Activated CD8-positive, alpha-beta T cell treated with anti-CD3 and anti-CD28 coated beads for 36 hours (primary cell): ENCODE measurements at regions not wholly inside any gene's neighbourhood (a gene's known extent, or its start where the extent isn't known, plus 50 kb on each side); places are given as distances from the start of the nearest gene placed in this dataset.

Experiments used
- ATAC-seq: fragments of 200-7000 bp; cut with Tn5 transposase; one replicate; pipeline ENCODE4 v1.10.0; 2021; ENCODE audit warnings: mild to moderate bottlenecking, moderate library complexity
- CTCF ChIA-PET: fragments of 350-600 bp; sonication (Branson Sonifier 250); formaldehyde crosslinking; loops from one replicate; lab custom pipeline; 2021; ENCODE audit warnings: antibody characterized with exemption; lab: Charles Lee
- POLR2A ChIA-PET: fragments of 350-600 bp; sonication (Branson Sonifier 250); formaldehyde crosslinking; loops from one replicate; lab custom pipeline; 2021; ENCODE audit warnings: antibody characterized with exemption; lab: Charles Lee
- DNase-seq: peaks from one replicate; pipeline ENCODE4 v3.0.0-alpha.2; 2020
- H3K27ac Mint-ChIP-seq: one replicate; pipeline ENCODE4 v1.8.0; 2021; ENCODE audit warnings: mild to moderate bottlenecking, mixed read lengths
- H3K27me3 Mint-ChIP-seq: one replicate; pipeline ENCODE4 v1.8.0; 2021; ENCODE audit warnings: mixed read lengths
- H3K36me3 Mint-ChIP-seq: one replicate; pipeline ENCODE4 v1.8.0; 2021; ENCODE audit warnings: low read depth, mixed read lengths
- H3K4me1 Mint-ChIP-seq: one replicate; pipeline ENCODE4 v1.8.0; 2021; ENCODE audit warnings: low read depth, mixed read lengths
- H3K4me3 Mint-ChIP-seq: one replicate; pipeline ENCODE4 v1.8.0; 2021; ENCODE audit warnings: mild to moderate bottlenecking, moderate library complexity, mixed read lengths
- H3K9me3 Mint-ChIP-seq: one replicate; pipeline ENCODE4 v1.8.0; 2021; ENCODE audit warnings: mixed read lengths
- intact Hi-C: fragments of 100-400 bp; cut with micrococcal nuclease; formaldehyde crosslinking; loops from one replicate; pipeline ENCODE4 v1.10.0; 2022
- TF ChIP-seq, protein P1 (sequence below): fragments of 200-600 bp; IDR thresholded peaks from one replicate; pipeline ENCODE4 v1.8.0; 2022; ENCODE audit warnings: antibody characterized with exemption, mild to moderate bottlenecking

GRCh38 chr4:153068751-153069150 lies 132.6 kb downstream of the FHDC1 start:
- intact Hi-C loops, result no loop called here
- Mint-ChIP-seq H3K27ac (no peak overlapping the region), H3K4me3 (no peak overlapping the region), H3K36me3 (no peaks in the 10 kb centered on the region), H3K27me3 (no peaks in the 10 kb centered on the region), H3K9me3 (no peaks in the 10 kb centered on the region), H3K4me1 (no peaks in the 10 kb centered on the region)
- ATAC-seq, result no peak
- TF ChIP-seq, protein P1, sequence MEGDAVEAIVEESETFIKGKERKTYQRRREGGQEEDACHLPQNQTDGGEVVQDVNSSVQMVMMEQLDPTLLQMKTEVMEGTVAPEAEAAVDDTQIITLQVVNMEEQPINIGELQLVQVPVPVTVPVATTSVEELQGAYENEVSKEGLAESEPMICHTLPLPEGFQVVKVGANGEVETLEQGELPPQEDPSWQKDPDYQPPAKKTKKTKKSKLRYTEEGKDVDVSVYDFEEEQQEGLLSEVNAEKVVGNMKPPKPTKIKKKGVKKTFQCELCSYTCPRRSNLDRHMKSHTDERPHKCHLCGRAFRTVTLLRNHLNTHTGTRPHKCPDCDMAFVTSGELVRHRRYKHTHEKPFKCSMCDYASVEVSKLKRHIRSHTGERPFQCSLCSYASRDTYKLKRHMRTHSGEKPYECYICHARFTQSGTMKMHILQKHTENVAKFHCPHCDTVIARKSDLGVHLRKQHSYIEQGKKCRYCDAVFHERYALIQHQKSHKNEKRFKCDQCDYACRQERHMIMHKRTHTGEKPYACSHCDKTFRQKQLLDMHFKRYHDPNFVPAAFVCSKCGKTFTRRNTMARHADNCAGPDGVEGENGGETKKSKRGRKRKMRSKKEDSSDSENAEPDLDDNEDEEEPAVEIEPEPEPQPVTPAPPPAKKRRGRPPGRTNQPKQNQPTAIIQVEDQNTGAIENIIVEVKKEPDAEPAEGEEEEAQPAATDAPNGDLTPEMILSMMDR, result no peak
- DNase-seq, result no peak
- ChIA-PET POLR2A (interaction anchor here (0.6 kb wide), 1 partner anchor 313 kb away, joined by 3 read pairs; no protein-coding TSS in a partner anchor), CTCF (interaction anchor here (0.6 kb wide), 1 partner anchor 212 kb away, joined by 4 read pairs; no protein-coding TSS in a partner anchor)

GRCh38 chr4:153071958-153072598 lies 132.2 kb upstream of the TRIM2 start:
- CTCF ChIA-PET, result interaction anchor here (0.7 to 4.0 kb wide), 3 partner anchors 11 to 801 kb away, joined by 3 to 17 read pairs (median 4); no protein-coding TSS in a partner anchor
- H3K9me3 Mint-ChIP-seq, result no peaks in the 10 kb centered on the region

DNA sequence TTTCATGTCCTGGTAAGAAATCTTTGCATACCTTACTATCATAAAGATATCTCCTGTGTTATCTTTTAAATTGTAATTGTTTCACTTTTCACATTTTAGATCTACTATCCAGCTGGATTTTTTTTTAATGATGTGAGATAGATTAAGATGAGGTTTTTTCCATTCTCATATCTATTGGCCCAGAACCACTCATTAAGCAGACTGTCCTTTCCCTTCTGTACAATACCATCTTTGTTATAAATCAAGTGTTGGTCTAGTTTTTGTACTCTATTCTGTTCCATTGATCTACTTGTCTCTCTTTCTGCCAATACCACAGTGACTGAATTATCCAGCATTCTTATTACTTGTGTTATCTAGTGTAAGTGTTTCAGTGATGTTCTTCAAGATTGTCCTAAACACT lies 131.6 kb upstream of the TRIM2 start:
- intact Hi-C loops, result no loop called here
- Mint-ChIP-seq H3K4me1 (no peaks in the 10 kb centered on the region), H3K27me3 (no peaks in the 10 kb centered on the region), H3K9me3 (no peaks in the 10 kb centered on the region), H3K4me3 (no peak overlapping the region), H3K27ac (no peak overlapping the region), H3K36me3 (no peaks in the 10 kb centered on the region)
- TF ChIP-seq, protein P1, result no peak
- ChIA-PET CTCF (interaction anchor here (0.7 to 4.0 kb wide), 3 partner anchors 11 to 801 kb away, joined by 3 to 17 read pairs (median 4); no protein-coding TSS in a partner anchor), POLR2A (no interaction called here)
- no peak for ATAC-seq
- no peak for DNase-seq

More at GRCh38 chr4:153071958-153072598, 132.2 kb upstream of the TRIM2 start:
- H3K4me1 Mint-ChIP-seq, result no peaks in the 10 kb centered on the region
- no peak overlapping the region for H3K4me3 Mint-ChIP-seq
- TF ChIP-seq, protein P1, result no peak
- no peaks in the 10 kb centered on the region for H3K36me3 Mint-ChIP-seq
- H3K27me3 Mint-ChIP-seq, result no peaks in the 10 kb centered on the region
- ATAC-seq (no peak), DNase-seq (no peak)
- H3K27ac Mint-ChIP-seq, result no peak overlapping the region
- POLR2A ChIA-PET, result no interaction called here
- intact Hi-C loops, result no loop called here

DNA sequence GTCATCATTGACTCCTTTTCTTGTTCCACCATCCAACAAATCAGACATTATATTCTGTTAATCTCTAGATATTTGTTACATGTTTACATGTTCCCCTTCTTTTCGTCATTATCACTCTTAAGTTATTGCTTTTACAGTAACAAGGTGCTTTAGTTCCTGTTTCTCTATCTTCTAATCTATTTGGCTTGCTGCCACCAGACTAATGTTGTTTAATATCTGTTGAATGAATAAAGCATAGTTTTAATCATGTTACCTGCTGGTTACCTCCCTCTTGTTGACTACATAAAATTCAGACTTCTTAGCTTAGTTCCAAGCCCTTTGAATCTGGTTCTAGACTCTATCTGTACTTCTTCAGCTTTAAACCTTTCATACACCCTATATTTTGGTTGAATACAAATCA lies 129.8 kb upstream of the TRIM2 start:
- no peaks in the 10 kb centered on the region for H3K27me3 Mint-ChIP-seq
- DNase-seq (no peak), ATAC-seq (no peak)
- H3K36me3 Mint-ChIP-seq, result no peaks in the 10 kb centered on the region
- TF ChIP-seq, protein P1, result no peak
- intact Hi-C loops, result no loop called here
- CTCF ChIA-PET, result interaction anchor here (0.6 to 4.0 kb wide), 5 partner anchors 9 to 128 kb away, joined by 3 to 17 read pairs (median 16); no protein-coding TSS in a partner anchor
- POLR2A ChIA-PET, result no interaction called here
- H3K4me1 Mint-ChIP-seq, result no peaks in the 10 kb centered on the region
- H3K9me3 Mint-ChIP-seq, result no peaks in the 10 kb centered on the region
- no peak overlapping the region for H3K27ac Mint-ChIP-seq
- H3K4me3 Mint-ChIP-seq, result no peak overlapping the region

GRCh38 chr4:153074936-153075630 lies 129.2 kb upstream of the TRIM2 start:
- ATAC-seq (no peak), DNase-seq (no peak)
- TF ChIP-seq, protein P1, result no peak
- Mint-ChIP-seq H3K27me3 (no peaks in the 10 kb centered on the region), H3K9me3 (no peaks in the 10 kb centered on the region), H3K27ac (no peak overlapping the region), H3K4me3 (no peak overlapping the region), H3K36me3 (no peaks in the 10 kb centered on the region), H3K4me1 (no peaks in the 10 kb centered on the region)
- ChIA-PET CTCF (interaction anchor here (0.6 to 4.0 kb wide), 5 partner anchors 8 to 128 kb away, joined by 3 to 17 read pairs (median 16); no protein-coding TSS in a partner anchor), POLR2A (no interaction called here)
- intact Hi-C loops, result no loop called here
